Left lung (tissue), 4 donors: ENCODE measurements at regions not wholly inside any gene's neighbourhood (a gene's known extent, or its start where the extent isn't known, plus 50 kb on each side); places are given as distances from the start of the nearest gene placed in this dataset.
"Not testable (repeated sequence)": the region's sequence is repeated elsewhere in the genome, so short reads cannot be mapped to it uniquely, and the experiment has no call there.

Source experiments
- ATAC-seq: fragments of 200-7000 bp; cut with Tn5 transposase; one replicate; pipeline ENCODE4 v1.9.1; 2020; ENCODE audit warnings: moderate library complexity
- DNase-seq, 4 donors: peaks; one replicate each; pipeline ENCODE4 v3.0.0-alpha.2; 2013 to 2020
- H3K27ac ChIP-seq, 2 donors: fragments of 200-600 bp; sonication (generic) in 1 of 2; one replicate each; pipeline versions ENCODE4 v1.5.0 to v1.8.0; 2020 to 2021
- H3K27me3 ChIP-seq, 2 donors: fragments of 200-600 bp; sonication (generic) in 1 of 2; one replicate each; pipeline versions ENCODE4 v1.5.0 to v1.8.0; 2020 to 2021
- H3K36me3 ChIP-seq, 2 donors: fragments of 200-600 bp; sonication (generic) in 1 of 2; one replicate each; pipeline versions ENCODE4 v1.5.0 to v1.8.0; 2020 to 2021
- H3K4me1 ChIP-seq, 2 donors: fragments of 200-600 bp; one replicate each; pipeline ENCODE4 v1.8.0; 2021
- H3K4me3 ChIP-seq, 2 donors: fragments of 200-600 bp; sonication (generic) in 1 of 2; one replicate each; pipeline versions ENCODE4 v1.5.0 to v1.8.0; 2020 to 2021; ENCODE audit warnings: mild to moderate bottlenecking in 1 of 2
- H3K9me3 ChIP-seq, 2 donors: fragments of 200-600 bp; sonication (generic) in 1 of 2; one replicate each; pipeline versions ENCODE4 v1.5.0 to v1.8.0; 2020 to 2021
- intact Hi-C, 2 donors: fragments of 100-400 bp; cut with DNase I; formaldehyde crosslinking; loops; one replicate each; pipeline versions ENCODE4 v1.11.2 to v1.14.2; 2022
- TF ChIP-seq, protein P1 (sequence below), 2 donors: fragments of 200-600 bp; sonication (generic) in 1 of 2; IDR thresholded peaks; one replicate each; pipeline versions ENCODE4 v1.5.0 to v1.8.0; 2021; ENCODE audit warnings: antibody characterized with exemption in 2 of 2
- donor health status: DM: no; HTN: yes; CAD: no.
- donor health status: DM: no; HTN: no; CAD: no.

DNA sequence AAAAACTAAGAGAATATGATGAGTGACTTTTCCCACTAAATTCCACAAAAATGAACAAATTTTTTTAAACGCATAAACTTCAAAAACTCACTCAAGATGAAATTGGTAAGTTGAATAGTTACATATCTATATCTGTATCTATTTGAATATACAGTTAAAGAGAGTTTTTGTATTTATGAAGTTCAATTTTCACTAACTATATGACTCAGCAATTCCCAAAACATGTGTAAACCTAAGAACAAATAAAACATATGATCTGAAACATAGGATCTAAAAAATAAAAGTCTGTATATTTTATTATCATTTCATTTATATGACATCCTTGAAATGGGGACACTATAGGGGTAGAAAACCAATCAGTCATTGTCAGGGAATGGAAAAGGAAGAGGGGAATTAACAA lies 105.7 kb upstream of the SNX7 start:
- Histone ChIP-seq H3K27ac (no peak overlapping the region), H3K9me3 (no peaks in the 10 kb centered on the region), H3K4me3 (no peak overlapping the region), H3K4me1 (no peaks in the 10 kb centered on the region), H3K36me3 (no peaks in the 10 kb centered on the region), H3K27me3 (no peaks in the 10 kb centered on the region)
- TF ChIP-seq, protein P1, sequence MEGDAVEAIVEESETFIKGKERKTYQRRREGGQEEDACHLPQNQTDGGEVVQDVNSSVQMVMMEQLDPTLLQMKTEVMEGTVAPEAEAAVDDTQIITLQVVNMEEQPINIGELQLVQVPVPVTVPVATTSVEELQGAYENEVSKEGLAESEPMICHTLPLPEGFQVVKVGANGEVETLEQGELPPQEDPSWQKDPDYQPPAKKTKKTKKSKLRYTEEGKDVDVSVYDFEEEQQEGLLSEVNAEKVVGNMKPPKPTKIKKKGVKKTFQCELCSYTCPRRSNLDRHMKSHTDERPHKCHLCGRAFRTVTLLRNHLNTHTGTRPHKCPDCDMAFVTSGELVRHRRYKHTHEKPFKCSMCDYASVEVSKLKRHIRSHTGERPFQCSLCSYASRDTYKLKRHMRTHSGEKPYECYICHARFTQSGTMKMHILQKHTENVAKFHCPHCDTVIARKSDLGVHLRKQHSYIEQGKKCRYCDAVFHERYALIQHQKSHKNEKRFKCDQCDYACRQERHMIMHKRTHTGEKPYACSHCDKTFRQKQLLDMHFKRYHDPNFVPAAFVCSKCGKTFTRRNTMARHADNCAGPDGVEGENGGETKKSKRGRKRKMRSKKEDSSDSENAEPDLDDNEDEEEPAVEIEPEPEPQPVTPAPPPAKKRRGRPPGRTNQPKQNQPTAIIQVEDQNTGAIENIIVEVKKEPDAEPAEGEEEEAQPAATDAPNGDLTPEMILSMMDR (IDR thresholded peaks at IDR 0.05) = no peak
- ATAC-seq = no peak
- no peak for DNase-seq
- intact Hi-C loops = no loop called here

DNA sequence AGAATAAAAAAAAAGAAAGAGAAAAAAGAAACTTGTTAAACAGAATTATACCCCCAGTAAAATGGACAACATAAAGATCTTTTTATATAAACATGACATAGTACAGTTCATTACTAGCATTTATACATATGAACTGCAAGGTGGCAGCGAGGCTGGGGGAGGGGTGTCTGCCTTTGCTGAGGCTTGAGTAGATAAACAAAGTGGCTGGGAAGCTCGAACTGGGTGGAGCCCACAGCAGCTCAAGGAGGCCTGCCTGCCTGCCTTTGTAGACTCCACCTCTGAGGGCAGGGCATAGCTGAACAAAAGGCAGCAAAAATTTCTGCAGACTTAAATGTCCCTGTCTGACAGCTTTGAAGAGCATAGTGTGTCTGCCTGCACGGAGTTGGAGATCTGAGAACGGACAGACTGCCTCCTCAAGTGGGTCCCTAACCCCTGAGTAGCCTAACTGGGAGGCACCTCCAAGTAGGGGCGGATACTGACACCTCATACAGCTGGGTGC lies 108.9 kb upstream of the SNX7 start:
- ATAC-seq, intact Hi-C loops, H3K27ac ChIP-seq, H3K4me3 ChIP-seq, H3K27me3 ChIP-seq, H3K9me3 ChIP-seq, DNase-seq, H3K36me3 ChIP-seq, H3K4me1 ChIP-seq: not testable (repeated sequence)

DNA sequence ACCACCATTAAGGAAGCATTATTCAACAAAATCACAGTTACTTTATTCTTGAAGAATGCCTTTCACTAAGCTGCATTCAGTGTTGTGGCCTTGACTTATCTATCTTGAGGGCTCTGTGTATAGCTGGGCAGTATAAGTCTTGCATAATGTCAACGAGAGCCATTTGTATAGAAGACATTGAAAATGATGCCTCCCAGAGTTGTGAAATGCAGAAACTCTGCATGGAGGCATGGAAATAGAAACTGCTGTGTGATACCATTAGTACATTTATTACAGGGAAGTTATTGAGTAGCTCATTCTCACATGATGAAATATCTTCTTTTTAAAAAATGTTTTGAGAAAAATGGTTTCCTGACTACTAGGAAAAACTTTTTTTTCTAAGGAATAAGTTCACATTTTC lies 111.4 kb upstream of the SNX7 start:
- no peaks in the 10 kb centered on the region for H3K9me3 ChIP-seq
- no peak overlapping the region for H3K4me3 ChIP-seq
- H3K36me3 ChIP-seq = no peaks in the 10 kb centered on the region
- ATAC-seq (no peak), DNase-seq (no peak)
- H3K27ac ChIP-seq = no peak overlapping the region
- TF ChIP-seq, protein P1 (IDR thresholded peaks at IDR 0.05) = no peak
- H3K27me3 ChIP-seq = no peaks in the 10 kb centered on the region
- no peaks in the 10 kb centered on the region for H3K4me1 ChIP-seq
- intact Hi-C loops = no loop called here

DNA sequence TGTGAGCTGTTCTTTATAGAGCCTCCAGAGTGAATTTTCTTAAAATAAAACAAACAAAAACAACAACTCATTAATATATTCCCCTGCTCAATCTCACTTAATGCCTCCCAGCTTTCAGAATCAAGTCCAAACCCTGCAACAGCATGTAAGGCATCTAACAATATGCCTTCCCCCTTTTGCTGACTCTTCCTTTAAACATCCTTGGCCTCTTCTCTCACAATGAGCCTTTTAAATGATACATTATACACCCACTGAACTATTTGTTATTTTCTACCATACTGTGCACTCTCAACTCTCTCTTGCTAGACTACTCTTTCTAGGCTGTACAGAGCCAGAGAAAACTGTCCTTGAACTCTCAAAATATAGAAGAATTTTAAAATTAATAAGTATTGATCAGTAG lies 115.2 kb upstream of the SNX7 start:
- TF ChIP-seq, protein P1 (IDR thresholded peaks at IDR 0.05) = no peak
- DNase-seq (no peak), ATAC-seq (no peak)
- no peaks in the 10 kb centered on the region for H3K9me3 ChIP-seq
- H3K27me3 ChIP-seq = no peaks in the 10 kb centered on the region
- H3K4me1 ChIP-seq = no peaks in the 10 kb centered on the region
- H3K4me3 ChIP-seq = no peak overlapping the region
- H3K36me3 ChIP-seq = no peaks in the 10 kb centered on the region
- H3K27ac ChIP-seq = no peak overlapping the region
- intact Hi-C loops = no loop called here

DNA sequence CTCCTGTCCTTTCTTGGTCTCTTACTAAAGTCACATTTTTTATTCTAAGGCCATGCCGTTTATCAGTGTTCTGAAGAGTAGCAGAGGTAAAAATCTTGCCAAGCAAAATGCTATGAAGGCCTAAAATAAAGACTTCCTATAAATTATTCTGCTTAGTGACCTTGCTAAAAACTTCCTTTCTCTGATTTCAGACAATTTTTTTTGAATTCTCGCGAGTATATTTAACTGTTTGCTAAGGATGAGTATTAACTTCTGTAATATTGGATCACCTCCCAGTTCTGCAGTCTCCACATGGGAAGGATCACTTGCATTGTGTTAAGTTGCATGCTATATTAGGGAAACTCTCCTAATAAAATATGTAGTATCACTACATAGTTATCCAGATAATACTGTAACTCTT lies 123.4 kb upstream of the SNX7 start:
- H3K27ac ChIP-seq = no peak overlapping the region
- H3K9me3 ChIP-seq = no peaks in the 10 kb centered on the region
- no peak overlapping the region for H3K4me3 ChIP-seq
- H3K36me3 ChIP-seq = no peaks in the 10 kb centered on the region
- no peak for ATAC-seq
- H3K27me3 ChIP-seq = no peaks in the 10 kb centered on the region
- TF ChIP-seq, protein P1 (IDR thresholded peaks at IDR 0.05) = no peak
- H3K4me1 ChIP-seq = no peaks in the 10 kb centered on the region
- intact Hi-C loops = no loop called here
- DNase-seq = no peak

DNA sequence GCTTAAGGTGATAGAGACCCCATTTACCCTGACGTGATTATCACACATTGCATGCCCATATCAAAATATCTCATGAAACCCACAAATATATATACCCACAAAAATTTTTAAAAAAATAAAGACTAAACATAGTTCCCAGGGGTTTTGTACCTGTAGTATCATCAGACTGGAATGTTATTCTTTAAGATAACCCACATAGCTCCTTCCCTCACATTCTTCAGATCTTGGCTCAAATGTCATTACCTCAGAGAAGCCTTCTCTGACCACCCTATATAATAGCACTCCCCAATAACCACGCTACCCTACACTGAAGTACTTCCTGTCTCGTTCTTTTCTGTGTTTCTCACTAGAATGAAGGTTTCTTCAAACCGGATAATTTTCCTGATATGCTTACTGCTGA lies 138.3 kb upstream of the SNX7 start:
- ATAC-seq (no peak), DNase-seq (no peak)
- Histone ChIP-seq H3K27ac (no peak overlapping the region), H3K4me3 (no peak overlapping the region), H3K36me3 (no peaks in the 10 kb centered on the region), H3K9me3 (peaks cover 0 to 21% of the 10 kb centered on the region in 2 donors), H3K27me3 (no peaks in the 10 kb centered on the region), H3K4me1 (no peaks in the 10 kb centered on the region)
- intact Hi-C loops = no loop called here
- TF ChIP-seq, protein P1 (IDR thresholded peaks at IDR 0.05) = no peak
